GM19468 (cell line): ENCODE measurements at regions not wholly inside any gene's neighbourhood (a gene's known extent, or its start where the extent isn't known, plus 50 kb on each side); places are given as distances from the start of the nearest gene placed in this dataset.

Source experiments
- ATAC-seq: cut with Tn5 transposase; IDR thresholded peaks from one replicate; pipeline ENCODE4 v1.9.1; 2021; ENCODE audit warnings: mild to moderate bottlenecking, moderate library complexity, moderate number of reproducible peaks; ENCODE audit not compliant: unreplicated experiment; ENCODE audit errors: extremely low read depth

DNA sequence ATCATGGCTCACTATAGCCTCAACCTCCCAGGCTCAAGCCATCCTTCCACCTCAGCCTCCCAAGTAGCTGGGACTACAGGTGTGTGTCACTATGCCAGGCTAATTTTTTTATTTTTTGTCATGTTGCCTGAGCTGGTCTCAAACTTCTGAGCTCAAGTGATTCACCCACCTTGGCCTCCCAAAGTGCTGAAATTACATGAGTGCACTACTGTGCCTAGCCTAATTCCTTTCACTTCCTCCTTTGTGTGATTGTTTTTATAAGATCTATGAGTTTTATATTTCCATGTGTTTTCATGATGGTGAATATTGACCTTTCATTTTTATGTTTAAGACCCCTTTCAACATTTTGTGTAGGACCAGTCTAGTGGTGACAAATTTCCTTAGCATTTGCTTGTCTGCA is 55.2 kb upstream of the IL12B start:
- no peak for ATAC-seq

DNA sequence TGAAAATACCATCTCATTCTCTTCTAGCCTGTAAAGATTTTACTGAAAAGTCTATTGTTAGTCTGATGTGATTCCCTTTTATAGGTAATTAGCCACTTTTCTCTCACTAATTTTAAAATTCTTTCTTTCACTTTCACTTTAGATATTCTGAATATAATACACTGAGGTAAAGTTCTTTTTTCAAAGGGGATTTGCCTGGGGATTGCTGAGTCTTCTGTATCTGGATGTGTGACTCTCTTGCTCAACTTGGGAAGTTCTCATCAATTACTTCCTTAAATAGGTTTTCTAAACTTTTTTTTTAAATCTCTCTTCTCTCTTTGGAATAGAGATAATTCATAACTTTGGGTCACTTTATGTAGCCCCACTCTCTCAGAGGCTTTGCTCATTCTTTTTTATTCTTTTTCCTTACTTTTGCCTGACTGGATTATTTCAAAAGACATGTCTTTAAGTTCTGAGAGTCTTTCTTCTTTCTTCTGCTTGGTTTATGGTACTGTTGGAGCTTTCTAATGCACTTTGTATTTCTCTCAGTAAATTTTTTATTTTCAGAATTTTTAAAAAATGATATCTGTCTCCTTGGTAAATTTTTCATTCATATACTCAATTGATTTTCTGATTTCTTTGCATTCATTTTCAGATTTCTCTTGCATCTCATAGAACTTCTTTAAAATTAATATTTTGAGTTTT is 55.9 kb upstream of the IL12B start:
- no peak for ATAC-seq

DNA sequence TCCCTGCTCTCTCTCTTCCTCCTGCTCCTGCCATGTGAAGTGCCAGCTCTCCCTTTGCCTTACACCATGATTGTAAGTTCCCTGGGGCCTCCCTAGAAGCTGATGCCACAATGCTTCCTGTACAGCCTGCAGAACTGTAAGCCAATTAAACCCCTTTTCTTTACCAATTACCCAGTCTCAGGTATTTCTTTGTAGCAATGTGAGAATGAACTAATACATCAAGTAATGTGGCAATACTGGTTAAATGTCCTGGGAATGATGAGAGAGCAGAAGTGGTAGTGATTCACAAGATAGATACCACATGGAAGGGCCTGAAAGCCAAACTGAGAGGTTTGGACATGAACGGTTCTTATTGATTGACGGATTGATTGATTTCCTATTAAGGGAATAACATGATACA is 62.6 kb upstream of the IL12B start:
- ATAC-seq: no peak

DNA sequence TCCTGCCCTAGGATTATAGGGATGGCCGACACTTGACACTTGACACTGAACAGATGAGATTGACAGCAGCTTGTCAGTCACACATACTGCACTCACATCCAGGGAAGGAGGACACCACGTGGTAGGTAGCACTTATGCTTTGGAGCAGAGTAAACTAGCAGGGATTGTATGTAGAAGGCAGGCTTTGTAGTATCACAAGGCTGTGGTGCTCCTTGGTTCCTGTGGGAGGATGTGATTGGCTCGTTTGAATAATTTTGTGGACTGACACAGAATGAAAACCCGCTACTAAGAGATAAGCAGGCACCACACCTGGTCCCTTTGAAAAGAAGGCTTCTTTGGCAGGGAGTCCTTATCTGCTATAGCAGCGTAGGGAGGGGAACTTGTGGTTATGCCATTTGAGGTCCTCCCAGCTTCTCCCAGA is 63.6 kb upstream of the IL12B start:
- no peak for ATAC-seq

DNA sequence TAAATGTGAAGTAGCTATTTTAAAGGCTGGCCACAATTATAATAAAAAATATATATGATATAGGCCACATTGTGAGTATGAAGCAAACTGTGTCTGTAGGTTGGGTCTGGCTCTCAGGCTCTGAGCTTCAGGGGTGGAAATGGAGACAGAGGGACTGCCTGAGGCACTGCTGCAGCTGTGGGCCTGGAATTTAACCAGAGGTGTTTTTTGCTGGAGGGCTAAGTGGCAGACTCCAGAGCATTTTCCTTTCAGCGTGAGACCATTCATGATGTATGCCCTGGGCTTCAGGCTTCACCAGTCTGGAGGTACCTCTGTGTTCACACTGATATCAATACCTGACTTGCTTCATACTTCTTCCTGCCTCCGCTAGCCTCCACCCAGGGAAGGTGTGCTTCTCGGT is 64.9 kb upstream of the IL12B start:
- ATAC-seq: no peak

DNA sequence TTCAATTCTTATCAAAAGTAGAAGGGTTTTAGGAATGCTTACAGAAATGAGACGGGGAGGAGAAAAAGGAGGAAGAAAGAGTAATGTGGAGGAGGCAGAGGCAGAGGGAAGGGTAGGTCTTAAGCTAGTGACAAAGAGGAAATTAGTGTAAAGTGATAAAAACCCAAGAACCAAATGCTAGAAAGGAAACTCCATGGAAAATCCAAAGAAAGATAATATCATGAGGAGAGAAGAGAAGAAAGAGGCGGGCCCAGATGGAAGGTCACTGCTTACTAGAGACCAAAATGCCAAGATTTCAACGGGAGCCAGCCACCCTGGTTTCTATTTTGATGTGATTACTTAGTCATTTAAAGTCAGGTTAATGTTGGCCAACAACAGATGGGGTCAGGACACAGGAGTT is 68.6 kb upstream of the IL12B start:
- no peak for ATAC-seq

DNA sequence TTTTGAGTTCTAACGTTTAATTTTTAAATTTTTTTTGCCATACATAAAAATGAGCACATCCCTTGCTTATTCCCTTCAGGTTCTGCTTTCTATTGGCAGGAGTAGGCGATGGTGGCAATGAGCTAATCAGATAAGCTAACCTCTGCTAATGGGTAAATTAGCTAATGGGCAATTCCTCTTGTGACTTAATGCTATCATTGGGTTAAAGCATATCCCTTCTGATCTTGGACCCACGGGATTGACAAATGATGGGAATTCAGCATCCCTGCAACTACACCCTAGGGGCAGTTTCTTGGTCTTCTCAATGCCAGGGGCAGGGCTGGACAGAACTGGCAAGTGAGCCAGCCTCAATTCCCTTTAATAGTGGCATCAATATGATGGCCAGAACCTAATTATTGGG is 70.2 kb upstream of the IL12B start:
- no peak for ATAC-seq

DNA sequence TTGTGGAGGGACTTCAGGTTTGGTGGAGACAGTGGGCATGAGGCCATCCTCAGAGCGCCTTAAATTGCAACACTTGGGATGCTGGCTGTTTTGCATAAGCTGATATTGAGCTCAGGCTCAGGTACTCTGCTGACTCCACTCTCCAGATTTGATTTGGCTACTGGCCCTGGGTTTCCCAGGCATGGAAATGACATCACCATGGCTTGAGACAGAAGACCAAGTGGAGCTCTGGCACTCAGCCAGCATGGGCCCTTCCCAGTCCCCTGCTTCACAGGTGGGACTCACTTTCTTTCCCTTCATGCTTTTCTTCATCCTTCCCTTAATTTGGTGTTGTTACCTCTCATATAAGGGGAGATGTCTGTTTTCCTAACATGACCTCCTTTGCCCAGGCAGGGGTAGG is 72.0 kb upstream of the IL12B start:
- no peak for ATAC-seq

DNA sequence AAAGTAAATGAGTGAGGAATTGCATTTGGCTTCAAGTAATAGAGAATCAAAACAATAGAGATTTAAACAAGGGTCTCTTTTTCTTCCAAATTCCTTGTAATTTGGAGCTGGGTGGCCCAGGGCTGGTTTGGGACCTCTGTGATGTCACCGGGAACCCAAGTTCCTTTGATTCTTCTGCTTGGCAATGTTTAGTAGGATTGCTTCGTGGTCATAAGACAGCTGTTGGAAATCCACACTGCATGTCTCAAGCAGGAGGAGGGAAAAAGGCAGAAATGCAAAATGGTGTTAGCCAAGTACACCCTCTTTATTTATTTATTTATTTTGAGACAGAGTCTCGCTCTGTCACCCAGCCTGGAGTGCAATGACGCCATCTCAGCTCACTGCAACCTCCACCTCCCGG is 72.6 kb upstream of the IL12B start:
- no peak for ATAC-seq

DNA sequence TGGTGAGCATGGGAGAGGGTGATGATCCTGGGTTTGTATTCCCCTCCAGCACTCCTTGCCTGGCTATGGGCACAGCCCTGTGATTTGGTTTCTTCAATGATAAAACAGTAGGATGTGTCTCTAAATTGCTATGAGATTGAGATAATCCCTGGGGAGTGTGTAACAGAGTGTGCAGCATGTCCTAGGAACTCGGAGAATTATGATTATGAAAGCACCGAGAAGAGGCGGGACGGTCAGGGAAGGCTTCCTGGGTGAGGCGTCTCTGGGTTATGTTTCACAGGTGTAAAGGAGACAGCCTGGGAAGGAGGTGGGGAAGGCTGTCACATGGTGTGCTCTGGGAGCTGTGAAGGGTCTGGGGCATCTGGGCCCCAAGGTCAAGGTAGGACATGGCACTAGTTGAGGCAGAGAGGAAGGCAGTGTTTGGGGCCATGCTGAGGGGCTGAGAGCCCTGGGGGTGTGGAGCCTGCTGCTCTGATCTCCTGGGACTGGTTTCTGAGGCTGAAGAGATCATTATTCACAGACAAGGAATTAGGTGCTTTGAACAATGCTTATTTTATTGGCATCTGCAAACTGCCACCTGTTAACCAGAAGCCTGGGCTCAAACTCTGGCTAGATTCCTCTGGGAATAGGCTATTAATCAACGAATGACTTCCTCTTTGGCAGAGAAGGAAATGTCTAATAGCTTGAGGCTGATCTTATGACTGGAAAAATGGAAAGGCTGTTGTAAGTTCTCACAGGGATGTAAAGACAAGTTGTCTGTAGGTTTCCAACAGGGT is 73.8 kb upstream of the IL12B start:
- no peak for ATAC-seq

DNA sequence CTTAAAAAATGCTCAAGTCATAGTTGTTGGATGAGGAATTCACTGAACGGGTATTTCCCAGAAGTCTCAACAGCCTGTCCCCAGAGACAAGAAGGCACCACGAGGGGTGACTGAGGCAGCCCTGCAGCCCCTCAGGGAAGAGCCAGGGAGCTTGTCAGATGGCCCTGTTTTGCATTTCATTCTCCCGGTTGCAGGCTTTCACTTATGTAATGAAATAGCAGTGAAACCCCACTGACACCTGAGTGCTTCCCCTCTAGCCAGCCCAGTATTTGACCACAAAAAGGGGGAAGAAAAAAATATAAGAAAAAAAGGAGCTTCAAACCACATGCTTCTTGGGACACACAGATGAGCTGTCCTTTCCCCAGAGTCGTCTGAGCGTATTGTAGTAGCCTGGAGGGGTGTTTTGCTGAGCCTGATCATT is 75.3 kb upstream of the IL12B start:
- peak; percentile 32 for ATAC-seq

DNA sequence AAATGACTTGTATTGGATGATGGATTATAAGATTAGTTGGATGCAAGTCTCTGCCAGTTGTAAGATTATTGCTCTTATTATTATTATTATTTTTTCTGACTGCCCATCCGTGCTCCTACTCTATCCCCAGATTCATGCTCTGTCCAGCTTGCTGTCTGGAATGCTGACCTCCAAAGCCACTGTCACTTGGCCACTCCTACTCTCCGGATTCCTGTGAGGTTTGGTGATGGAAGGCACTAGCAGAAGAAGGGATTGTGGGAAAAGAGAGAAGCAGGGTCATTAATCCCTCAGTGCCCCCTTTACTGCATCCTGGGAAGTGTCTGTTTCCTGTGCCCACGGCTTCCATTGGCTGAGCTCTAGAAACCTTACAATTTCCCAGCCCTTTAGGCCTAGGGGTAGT is 76.3 kb upstream of the IL12B start:
- no peak for ATAC-seq

DNA sequence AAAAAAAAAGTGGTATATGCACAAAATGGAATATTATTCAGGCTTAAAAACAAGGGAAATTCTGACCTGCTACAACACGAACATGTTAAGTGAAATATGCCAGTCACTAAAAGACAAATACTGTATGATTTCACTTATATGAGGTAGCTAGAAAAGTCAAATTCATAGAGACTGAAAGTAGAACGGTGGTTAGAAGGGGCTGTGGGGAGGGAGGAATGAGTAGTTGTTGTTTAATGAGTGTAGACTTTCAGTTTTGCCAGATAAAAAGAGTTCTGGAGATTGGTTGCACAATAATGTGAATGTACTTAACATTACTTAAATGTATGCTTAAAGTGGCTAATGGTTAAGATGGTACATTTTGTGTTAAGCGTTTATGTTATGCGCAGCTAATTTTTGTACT is 79.5 kb upstream of the IL12B start:
- ATAC-seq: no peak

DNA sequence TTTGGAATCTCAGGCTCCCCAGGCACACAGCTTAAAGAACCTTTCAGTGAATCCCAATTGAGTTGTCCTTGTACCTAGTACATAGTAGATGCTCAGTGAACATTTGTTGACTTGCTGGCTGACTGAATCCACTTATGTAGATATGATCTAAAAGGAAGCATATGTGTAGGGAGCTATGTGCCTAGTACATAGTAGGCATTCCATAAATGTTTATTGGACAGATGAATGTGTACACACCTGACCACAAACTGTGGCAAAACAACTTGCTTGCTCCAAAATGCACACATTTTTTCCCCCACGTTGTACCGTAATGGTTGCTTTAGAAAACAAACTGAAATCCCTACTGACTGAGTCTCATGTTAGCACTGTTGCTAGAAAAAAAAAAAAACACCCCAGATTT is 80.2 kb upstream of the IL12B start:
- ATAC-seq: no peak

DNA sequence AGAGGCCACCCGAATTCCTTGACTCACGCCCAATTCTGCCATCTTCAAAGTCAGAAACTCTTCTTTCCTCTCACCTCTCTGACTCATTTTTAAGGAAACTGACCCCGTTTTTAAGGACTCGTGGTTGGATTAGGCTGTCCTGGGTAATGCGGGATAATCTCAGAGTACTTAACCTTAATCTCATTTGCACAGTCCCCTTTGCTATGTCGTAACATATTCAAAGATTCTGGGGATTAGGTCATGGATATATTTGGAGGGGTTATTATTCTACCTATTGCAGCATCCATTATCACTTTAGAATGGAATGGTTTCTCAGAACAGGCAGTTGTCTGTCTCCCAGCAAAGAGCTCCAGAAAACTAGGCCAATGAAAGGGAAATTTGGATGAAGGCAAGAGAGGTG is 80.8 kb upstream of the IL12B start:
- ATAC-seq: no peak

DNA sequence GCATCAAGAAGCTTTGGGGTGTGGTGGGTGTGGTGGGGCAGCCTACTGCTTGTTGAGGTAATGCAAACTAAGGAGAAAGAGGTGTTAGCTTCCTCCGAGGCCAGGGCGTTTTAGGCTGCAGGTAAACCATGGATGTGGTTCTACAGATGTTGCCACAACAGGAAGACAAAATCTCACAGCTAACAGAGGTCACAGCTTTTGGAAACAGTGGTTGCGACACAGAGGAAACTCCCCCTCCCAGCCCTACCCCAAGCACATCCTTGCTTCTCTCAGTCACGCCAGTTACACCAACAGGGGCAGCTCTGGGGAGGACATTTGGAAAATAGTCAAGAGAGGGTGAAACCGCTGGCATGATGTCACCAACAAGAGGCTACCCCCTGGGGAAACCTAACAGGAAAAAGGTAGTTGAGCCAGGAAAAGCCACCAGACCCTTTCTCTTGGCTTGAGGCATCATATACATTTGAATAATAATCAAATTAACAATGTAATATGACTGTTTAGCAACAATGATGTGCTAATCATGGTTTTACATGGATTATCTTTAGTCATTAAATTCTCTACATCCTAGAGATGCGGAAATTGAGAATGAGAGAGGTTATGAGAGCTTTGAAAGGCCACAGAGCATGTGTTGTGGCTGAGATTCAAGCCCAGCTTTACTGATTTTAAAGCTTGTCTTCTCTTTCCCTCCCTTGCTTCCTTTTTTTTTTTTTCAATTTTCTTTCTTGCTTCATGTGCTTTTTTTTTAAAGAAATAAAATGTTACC is 82.2 kb upstream of the IL12B start:
- peak; percentile 30 for ATAC-seq

DNA sequence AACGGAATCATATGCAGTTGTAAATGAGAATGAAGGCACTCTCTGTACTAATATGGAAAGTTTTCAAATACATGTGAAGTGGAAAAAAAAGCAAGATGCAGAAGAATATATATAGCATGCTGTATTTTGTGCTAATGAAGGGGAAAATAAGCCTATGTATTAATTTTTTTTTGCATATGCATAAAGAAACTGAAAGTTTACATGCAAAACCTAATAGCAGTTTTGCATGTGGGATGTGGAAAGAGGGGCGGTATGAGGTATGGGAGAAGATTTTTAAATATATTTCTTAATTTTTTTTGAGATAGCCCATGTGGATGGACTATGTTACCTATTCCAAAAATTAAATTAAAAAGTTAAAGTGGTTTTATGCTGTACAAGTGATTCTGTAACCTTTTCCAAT is 83.7 kb upstream of the IL12B start:
- no peak for ATAC-seq

DNA sequence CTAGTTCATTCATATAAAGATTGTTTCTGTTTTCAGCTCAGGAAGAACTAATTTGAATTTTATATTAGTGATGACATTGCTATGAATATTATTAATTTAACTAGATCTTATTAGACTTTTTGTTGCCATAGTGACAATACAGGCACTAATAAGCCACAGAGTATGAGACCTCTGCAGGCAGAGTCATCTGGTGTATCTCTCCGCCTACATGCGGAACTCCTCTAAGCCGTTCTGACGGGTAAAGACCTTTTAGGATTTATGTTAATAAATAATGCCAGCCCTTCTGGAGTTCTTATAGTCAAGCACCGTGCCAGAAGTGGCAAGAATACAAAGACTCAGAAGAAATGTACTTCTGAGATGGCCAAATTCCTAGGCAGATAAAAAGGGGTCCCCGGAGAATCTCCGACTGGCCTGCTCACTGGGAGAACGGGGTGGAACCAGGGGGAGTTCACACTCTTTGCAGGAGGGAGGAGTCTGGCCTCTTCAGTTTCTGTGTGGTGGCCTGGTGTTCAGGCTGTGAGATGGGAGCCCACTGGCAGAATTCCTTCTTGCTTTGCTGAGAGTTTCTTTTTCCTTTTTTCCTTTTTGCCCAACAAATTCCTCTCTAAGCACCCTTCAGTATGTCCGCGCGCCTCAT is 85.1 kb upstream of the IL12B start:
- ATAC-seq: no peak

DNA sequence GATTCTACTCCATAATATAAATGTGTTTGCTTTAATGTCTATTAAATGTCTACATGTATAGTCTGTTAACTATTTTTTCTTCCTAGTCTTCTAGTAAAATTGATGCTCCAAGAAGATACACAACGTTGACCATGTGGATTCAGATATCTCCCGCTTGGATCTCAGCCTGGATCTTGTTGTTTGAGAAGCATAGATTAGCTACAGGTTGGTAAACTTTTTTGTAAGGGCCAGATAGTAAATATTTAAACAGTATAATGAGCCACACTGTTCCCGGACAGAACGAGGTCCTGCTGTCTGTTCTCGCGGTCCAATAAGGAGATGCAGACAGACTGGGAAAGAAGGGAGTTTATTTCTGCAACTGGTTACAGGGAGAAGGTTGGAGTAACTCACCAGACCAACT is 86.2 kb upstream of the IL12B start:
- ATAC-seq: no peak

DNA sequence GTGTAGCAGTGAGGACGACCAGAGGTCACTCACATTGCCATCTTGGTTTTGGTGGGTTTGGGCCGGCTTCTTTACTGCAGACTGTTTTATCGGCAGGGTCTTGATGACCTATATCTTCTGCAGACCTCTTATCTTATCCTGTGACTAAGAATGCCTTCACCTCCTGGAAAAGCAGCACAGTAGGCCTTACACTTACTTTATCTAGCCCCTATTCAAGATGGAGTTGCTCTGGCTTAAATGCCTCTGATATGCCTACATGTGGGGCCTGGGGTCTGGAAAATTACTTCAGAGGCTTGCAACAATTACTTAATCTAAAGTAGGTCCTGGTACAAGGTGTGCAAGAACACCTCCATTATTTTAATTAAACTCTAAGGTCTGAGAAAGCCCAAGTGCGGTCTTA is 86.9 kb upstream of the IL12B start:
- no peak for ATAC-seq

DNA sequence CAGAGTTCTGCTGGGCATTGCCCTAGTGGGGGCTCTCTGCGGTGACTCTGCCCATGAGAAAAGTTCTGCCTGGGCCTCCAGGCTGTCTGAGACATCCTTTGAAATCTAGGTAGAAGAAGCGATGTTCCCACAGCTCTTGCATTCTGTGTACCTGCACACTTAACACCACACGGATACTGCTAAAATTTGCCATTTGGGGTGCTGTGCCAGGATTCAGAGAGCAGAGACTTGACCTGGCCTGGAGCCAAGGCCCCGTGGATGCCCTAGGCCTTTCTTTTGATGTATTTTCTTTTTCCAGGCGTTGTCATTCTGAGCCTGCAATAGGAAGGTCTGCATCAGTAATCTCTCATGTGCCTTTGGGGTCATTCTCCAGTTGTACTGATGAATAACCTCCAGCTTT is 89.3 kb upstream of the IL12B start:
- no peak for ATAC-seq
